ENCODE measurements at regions not wholly inside any gene's neighbourhood (a gene's known extent, or its start where the extent isn't known, plus 50 kb on each side); places are given as distances from the start of the nearest gene placed in this dataset.

- no peak for DNase-seq (ENCODE audit: low read depth)
- no peak overlapping the region for H3K4me3 ChIP-seq (ENCODE audit: low read depth, low read length)
- no peak for TF ChIP-seq CTCF (IDR thresholded peaks at IDR 0.05; ENCODE audit: insufficient read depth, low read depth, low read length)
Observed at GRCh38 chr7:153430931-153431330, 621.3 kb upstream of the DPP6 start.

- no peak for TF ChIP-seq CTCF (IDR thresholded peaks at IDR 0.05; ENCODE audit: insufficient read depth, low read depth, low read length)
- no peak overlapping the region for H3K4me3 ChIP-seq (ENCODE audit: low read depth, low read length)
- DNase-seq (ENCODE audit: low read depth): no peak
Observed at GRCh38 chr7:153432063-153432462, 620.1 kb upstream of the DPP6 start.

GRCh38 chr7:153433223-153433622 lies 619.0 kb upstream of the DPP6 start:
- TF ChIP-seq CTCF (IDR thresholded peaks at IDR 0.05; ENCODE audit: insufficient read depth, low read depth, low read length): no peak
- DNase-seq (ENCODE audit: low read depth): no peak
- no peak overlapping the region for H3K4me3 ChIP-seq (ENCODE audit: low read depth, low read length)

- no peak for TF ChIP-seq CTCF (IDR thresholded peaks at IDR 0.05; ENCODE audit: insufficient read depth, low read depth, low read length)
- no peak for DNase-seq (ENCODE audit: low read depth)
- no peak overlapping the region for H3K4me3 ChIP-seq (ENCODE audit: low read depth, low read length)
Observed at GRCh38 chr7:153440715-153441114, 611.5 kb upstream of the DPP6 start.

GRCh38 chr7:153443032-153443701 lies 609.0 kb upstream of the DPP6 start:
- no peak for TF ChIP-seq CTCF (IDR thresholded peaks at IDR 0.05; ENCODE audit: insufficient read depth, low read depth, low read length)
- DNase-seq (ENCODE audit: low read depth): peak; percentile 0
- no peak overlapping the region for H3K4me3 ChIP-seq (ENCODE audit: low read depth, low read length)

GRCh38 chr7:153444641-153445040 lies 607.6 kb upstream of the DPP6 start:
- no peak for DNase-seq (ENCODE audit: low read depth)
- no peak for TF ChIP-seq CTCF (IDR thresholded peaks at IDR 0.05; ENCODE audit: insufficient read depth, low read depth, low read length)
- no peak overlapping the region for H3K4me3 ChIP-seq (ENCODE audit: low read depth, low read length)

- DNase-seq (ENCODE audit: low read depth): no peak
- no peak overlapping the region for H3K4me3 ChIP-seq (ENCODE audit: low read depth, low read length)
- no peak for TF ChIP-seq CTCF (IDR thresholded peaks at IDR 0.05; ENCODE audit: insufficient read depth, low read depth, low read length)
Observed at GRCh38 chr7:153445641-153446040, 606.6 kb upstream of the DPP6 start.
